GM12865 (cell line): ENCODE measurements at regions not wholly inside any gene's neighbourhood (a gene's known extent, or its start where the extent isn't known, plus 50 kb on each side); places are given as distances from the start of the nearest gene placed in this dataset.
A peak's percentile ranks its signal among the peaks of the same experiment; 100 is the strongest.

ENCODE experiments used
- DNase-seq: peaks from one replicate; pipeline ENCODE4 v3.0.0; 2010; ENCODE audit warnings: low read depth
- H3K4me3 ChIP-seq: 2 replicates; pipeline ENCODE4 v1.5.1; 2011; ENCODE audit warnings: mild to moderate bottlenecking, low read depth, low read length, control low read depth
- TF ChIP-seq, protein P1 (sequence below): IDR thresholded peaks from 2 replicates; pipeline ENCODE4 v1.5.1; 2011; ENCODE audit warnings: low read length, control low read depth, low read depth, inconsistent platforms; ENCODE audit not compliant: insufficient read depth; ENCODE audit errors: missing control alignments

DNA sequence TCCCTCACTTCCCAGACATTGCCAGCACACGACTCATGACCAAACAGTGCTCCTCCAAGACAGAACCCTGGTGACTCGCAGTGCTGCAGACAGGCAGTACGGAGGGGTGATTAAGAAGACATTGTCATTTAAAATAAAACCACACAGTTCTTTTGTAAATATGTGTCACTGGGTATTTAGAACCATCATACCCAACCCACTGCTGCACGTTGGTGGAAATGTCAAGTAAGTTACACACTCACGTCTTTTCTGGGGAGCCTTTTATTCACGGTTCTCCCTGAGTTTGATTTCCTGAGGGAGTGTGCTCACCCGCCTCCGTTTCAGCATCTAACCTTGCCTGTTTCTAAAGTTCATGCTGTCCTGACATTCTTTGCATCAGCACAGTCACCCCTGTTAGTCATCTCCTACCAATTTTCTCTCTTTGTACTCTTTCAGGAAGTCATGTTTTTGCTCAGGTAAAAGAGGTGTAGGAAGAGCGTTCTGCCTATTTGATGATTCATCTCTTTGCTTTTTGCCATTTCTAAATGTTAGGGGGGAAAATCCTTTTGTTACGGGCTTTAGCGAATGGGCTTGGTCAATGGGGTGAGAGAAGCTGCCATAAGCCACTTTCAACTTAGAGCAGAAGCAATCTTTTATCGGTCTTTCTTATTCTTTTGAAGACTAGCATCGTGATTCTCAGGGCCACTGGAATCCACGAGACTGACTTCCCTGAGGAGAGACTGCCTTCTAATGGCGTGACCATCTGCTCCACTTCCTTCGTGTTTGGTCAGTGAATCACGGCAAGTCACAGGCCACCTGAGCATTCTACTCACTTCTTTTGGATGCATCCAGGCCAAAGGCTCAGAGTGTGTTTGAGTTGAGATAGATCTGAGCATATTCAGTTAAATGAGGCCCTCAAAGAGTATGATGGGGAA lies 512.8 kb upstream of the JARID2 start:
- TF ChIP-seq, protein P1, sequence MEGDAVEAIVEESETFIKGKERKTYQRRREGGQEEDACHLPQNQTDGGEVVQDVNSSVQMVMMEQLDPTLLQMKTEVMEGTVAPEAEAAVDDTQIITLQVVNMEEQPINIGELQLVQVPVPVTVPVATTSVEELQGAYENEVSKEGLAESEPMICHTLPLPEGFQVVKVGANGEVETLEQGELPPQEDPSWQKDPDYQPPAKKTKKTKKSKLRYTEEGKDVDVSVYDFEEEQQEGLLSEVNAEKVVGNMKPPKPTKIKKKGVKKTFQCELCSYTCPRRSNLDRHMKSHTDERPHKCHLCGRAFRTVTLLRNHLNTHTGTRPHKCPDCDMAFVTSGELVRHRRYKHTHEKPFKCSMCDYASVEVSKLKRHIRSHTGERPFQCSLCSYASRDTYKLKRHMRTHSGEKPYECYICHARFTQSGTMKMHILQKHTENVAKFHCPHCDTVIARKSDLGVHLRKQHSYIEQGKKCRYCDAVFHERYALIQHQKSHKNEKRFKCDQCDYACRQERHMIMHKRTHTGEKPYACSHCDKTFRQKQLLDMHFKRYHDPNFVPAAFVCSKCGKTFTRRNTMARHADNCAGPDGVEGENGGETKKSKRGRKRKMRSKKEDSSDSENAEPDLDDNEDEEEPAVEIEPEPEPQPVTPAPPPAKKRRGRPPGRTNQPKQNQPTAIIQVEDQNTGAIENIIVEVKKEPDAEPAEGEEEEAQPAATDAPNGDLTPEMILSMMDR, result no peak
- DNase-seq, result peak; percentile 40
- no peak overlapping the region for H3K4me3 ChIP-seq

DNA sequence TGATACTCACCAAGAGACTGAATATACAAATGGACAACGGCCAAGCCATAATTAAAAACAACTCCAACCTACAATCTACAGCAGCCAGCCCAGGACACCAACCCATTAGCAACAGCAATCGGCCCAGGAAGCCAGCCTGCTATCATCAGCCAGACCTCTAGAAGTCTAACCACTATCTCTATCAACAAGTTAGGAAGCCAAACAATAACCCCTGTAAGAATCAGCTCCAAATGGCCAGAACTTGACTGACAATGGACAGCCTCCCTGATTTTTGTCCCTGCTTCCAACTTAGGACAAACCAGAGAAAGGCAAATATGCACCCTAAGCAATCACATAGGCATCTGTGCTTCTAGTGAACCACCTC lies 511.8 kb upstream of the JARID2 start:
- TF ChIP-seq, protein P1, result no peak
- no peak for DNase-seq
- H3K4me3 ChIP-seq, result no peak overlapping the region

DNA sequence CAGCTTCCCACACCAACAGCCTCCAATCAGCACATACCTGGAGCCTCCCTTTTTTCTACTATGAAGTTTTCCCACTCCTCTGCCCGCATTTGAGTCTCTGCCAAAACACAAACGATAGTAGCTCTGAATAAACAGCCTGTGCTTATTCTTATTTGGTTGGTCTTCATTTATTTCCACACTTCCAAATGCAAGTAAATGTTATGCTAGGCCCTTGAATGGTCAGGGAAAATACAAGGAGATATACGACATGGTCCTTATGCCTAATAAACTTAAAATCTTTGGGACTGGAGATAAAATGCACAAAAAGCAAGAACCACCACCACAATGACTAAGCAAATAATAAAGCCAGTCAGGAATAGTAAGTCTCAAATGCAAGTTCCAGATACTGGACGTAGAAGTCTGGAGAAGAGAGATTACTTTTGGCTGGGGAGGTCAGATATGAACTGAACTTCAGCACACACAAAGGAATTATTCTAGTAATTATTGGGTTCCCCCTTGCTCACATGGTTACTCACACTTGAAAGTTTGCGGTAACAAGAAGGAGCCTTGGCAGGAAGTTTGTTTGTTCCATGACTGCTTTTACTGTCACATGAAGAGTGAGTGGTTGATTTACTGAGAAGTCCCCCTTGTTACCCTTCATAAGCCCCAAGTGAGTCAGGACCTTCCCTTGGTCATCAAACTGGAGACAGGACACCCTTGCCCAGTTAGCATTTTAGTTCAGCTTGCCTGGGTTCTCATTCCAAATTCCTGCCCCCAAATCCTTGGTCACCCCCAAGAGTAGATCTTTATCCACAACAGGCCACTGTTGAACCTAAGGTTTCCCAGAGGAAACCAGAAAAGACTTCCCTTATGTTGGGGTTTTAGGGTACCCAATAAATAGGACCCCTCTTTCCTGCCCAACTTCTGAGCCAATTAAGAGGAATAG lies 511.2 kb upstream of the JARID2 start:
- DNase-seq, result peak; percentile 86
- H3K4me3 ChIP-seq, result no peak overlapping the region
- TF ChIP-seq, protein P1, result no peak

DNA sequence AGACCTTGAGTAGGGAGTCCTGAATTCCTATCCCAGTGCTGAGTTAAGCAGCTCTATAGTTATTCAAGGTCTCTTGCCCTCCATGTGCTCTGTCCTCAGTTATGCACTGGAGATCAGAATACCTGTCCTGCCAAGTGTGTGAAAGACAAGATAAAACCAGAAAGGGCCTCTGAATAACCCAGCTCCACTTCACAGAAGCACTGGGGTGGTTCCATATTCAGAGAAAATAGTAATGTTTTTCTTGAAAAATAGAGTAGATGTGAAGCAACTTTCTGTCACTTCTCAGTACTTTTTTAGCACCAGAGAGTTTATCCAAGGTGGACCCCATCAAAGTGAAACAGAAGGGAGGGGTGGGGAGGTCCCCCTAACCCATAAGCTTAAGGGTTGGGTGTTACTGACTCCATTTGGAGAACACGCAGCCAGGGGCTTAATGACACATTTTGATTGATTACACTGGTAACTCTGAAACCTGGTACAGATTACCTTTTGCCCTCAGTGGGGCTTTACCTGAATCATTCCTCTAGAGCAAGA lies 509.8 kb upstream of the JARID2 start:
- peak; percentile 26 for DNase-seq
- TF ChIP-seq, protein P1, result no peak
- H3K4me3 ChIP-seq, result no peak overlapping the region

DNA sequence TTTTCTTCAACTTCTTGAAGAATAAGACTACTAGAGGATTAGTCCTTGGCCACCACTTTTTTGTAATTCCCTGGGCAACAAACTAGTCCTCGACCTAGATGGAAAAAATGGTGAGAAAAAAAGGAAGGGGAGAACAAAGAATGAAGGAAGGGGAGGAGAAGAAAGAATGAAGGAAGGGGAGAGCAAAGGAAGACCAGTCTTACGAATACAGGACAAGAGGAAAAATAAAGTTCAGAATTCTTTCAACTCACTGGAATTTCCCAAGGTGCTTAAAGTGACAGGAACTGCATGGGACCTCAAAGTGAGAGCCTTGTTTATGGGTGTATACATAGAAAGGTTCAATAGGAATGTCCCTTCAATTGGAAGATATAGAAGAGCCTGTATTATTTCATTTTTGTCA lies 509.3 kb upstream of the JARID2 start:
- H3K4me3 ChIP-seq, result no peak overlapping the region
- TF ChIP-seq, protein P1, result no peak
- no peak for DNase-seq

DNA sequence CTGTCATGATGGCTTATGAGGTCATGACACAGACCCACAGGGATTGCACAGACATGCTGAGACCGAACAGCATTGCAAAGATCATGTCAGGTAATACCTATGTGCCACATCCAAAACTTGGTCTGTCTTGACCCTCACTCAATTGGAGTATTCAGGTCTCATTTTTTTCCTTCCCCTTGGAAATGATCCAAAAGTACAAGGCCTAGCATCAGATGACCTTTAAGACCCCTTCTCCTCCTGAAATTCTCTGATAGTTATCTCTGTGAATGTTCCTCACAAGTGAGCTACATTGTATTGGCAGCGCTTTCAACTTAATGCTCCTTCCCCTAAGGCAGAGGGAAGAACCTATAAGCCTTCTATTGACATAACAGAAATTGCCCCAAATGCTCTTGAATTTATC lies 507.4 kb upstream of the JARID2 start:
- no peak overlapping the region for H3K4me3 ChIP-seq
- TF ChIP-seq, protein P1, result no peak
- no peak for DNase-seq
